H1 (cell line): ENCODE measurements at regions not wholly inside any gene's neighbourhood (a gene's known extent, or its start where the extent isn't known, plus 50 kb on each side); places are given as distances from the start of the nearest gene placed in this dataset.

Source experiments
- CTCF ChIA-PET: fragments of 300-600 bp; sonication (Branson Sonifier 250); formaldehyde crosslinking; loops from one replicate; lab custom pipeline; 2021; ENCODE audit not compliant: partially characterized antibody; lab: Charles Lee
- POLR2A ChIA-PET: fragments of 300-600 bp; sonication (Branson Sonifier 250); formaldehyde crosslinking; loops from one replicate; lab custom pipeline; 2021; ENCODE audit warnings: inconsistent platforms; ENCODE audit not compliant: partially characterized antibody; lab: Charles Lee
- DNase-seq, 2 experiments: peaks; one replicate each; pipeline versions ENCODE4 v3.0.0 to v3.0.0-alpha.2; 2010 to 2022; ENCODE audit warnings: low spot score in 2 of 2, low read depth in 1 of 2, mixed read lengths in 1 of 2
- FAIRE-seq: peaks from 2 replicates; lab custom pipeline; 2011; peaks lifted over from hg19 to GRCh38; lab: Jason Lieb, UNC
- H2AFZ ChIP-seq: 2 replicates; pipeline ENCODE4 v1.8.1; 2012; ENCODE audit warnings: low read length, inconsistent platforms
- H2AK5ac ChIP-seq: 2 replicates; pipeline ENCODE4 v1.6.1; 2013; ENCODE audit warnings: low read depth, low read length
- H2BK120ac ChIP-seq: replicated peaks from 2 replicates; pipeline ENCODE3; 2013; ENCODE audit warnings: low read depth, low read length, inconsistent platforms
- H2BK12ac ChIP-seq: 2 replicates; pipeline ENCODE4 v1.6.1; 2013; ENCODE audit warnings: low read depth, low read length
- H2BK15ac ChIP-seq: 2 replicates; pipeline ENCODE4 v1.6.1; 2013; ENCODE audit warnings: low read length
- H2BK20ac ChIP-seq: 2 replicates; pipeline ENCODE4 v1.6.1; 2013; ENCODE audit warnings: low read length
- H2BK5ac ChIP-seq: 2 replicates; pipeline ENCODE4 v1.6.1; 2013; ENCODE audit warnings: low read depth, low read length
- H3K14ac ChIP-seq: 2 replicates; pipeline ENCODE4 v1.6.1; 2013; ENCODE audit warnings: inconsistent platforms; ENCODE audit not compliant: insufficient read length
- H3K18ac ChIP-seq: 2 replicates; pipeline ENCODE4 v1.6.1; 2013; ENCODE audit warnings: low read length; ENCODE audit errors: extremely low read depth
- H3K23ac ChIP-seq: 2 replicates; pipeline ENCODE4 v1.6.1; 2013; ENCODE audit warnings: inconsistent platforms; ENCODE audit not compliant: insufficient read length
- H3K23me2 ChIP-seq: 2 replicates; pipeline ENCODE4 v1.6.1; 2013; ENCODE audit warnings: low read depth, low read length
- H3K27ac ChIP-seq: 2 replicates; pipeline ENCODE4 v1.6.1; 2011; ENCODE audit warnings: low read depth, low read length, inconsistent platforms
- H3K27me3 ChIP-seq, 4 experiments: replicated peaks in 1 of 4; 1 replicate in 1 of 4; 2 replicates in 3 of 4; pipeline versions ENCODE4 v1.6.1 to v1.8.1; 2011 to 2013; ENCODE audit warnings: low read length in 3 of 4, mild to moderate bottlenecking in 3 of 4, inconsistent platforms in 2 of 4, mixed read lengths in 2 of 4, moderate library complexity in 1 of 4; ENCODE audit not compliant: control insufficient read depth in 3 of 4, insufficient read depth in 3 of 4; ENCODE audit errors: extremely low read depth in 1 of 4
- H3K36me3 ChIP-seq, 4 experiments: 2 replicates each; pipeline versions ENCODE4 v1.6.1 to v1.8.1; 2011 to 2013; ENCODE audit warnings: mild to moderate bottlenecking in 4 of 4, low read length in 3 of 4, moderate library complexity in 2 of 4, control low read depth in 1 of 4, inconsistent platforms in 1 of 4; ENCODE audit not compliant: insufficient read depth in 4 of 4, control insufficient read depth in 2 of 4
- H3K4ac ChIP-seq: replicated peaks from 2 replicates; pipeline ENCODE3; 2013; ENCODE audit warnings: low read length, low read depth, mixed read lengths, inconsistent platforms; ENCODE audit not compliant: insufficient read length
- H3K4me1 ChIP-seq, 4 experiments: replicated peaks in 1 of 4; 1 replicate in 1 of 4; 2 replicates in 3 of 4; pipeline versions ENCODE4 v1.6.1 to v1.8.1; 2011 to 2013; ENCODE audit warnings: low read length in 3 of 4, inconsistent platforms in 2 of 4, mixed read lengths in 1 of 4; ENCODE audit not compliant: insufficient read depth in 4 of 4, control insufficient read depth in 3 of 4
- H3K4me2 ChIP-seq, 2 experiments: 2 replicates each; pipeline versions ENCODE4 v1.6.1 to v1.8.1; 2011 to 2013; ENCODE audit warnings: low read depth in 2 of 2, low read length in 2 of 2, control low read depth in 1 of 2, inconsistent platforms in 1 of 2, mild to moderate bottlenecking in 1 of 2; ENCODE audit not compliant: insufficient read depth in 1 of 2
- H3K4me3 ChIP-seq, 4 experiments: fragments of 200-600, 300-600 bp in 1 of 4; sonication (generic), shearing (Covaris generic), sonication (Bioruptor Twin) in 1 of 4; 2 replicates each; pipeline versions ENCODE4 v1.5.1 to v1.8.1; 2011 to 2016; ENCODE audit warnings: low read length in 4 of 4, low read depth in 3 of 4, control low read depth in 2 of 4, inconsistent platforms in 2 of 4, mild to moderate bottlenecking in 2 of 4, mixed read lengths in 1 of 4, moderate library complexity in 1 of 4; ENCODE audit not compliant: insufficient read depth in 2 of 4; ENCODE audit errors: extremely low read depth in 1 of 4
- H3K56ac ChIP-seq: replicated peaks from 2 replicates; pipeline ENCODE3; 2013; ENCODE audit warnings: low read depth, mild to moderate bottlenecking, mixed read lengths, low read length, inconsistent platforms; ENCODE audit not compliant: insufficient read length
- H3K79me1 ChIP-seq: 2 replicates; pipeline ENCODE4 v1.6.1; 2013; ENCODE audit warnings: low read depth, low read length, control low read depth
- H3K79me2 ChIP-seq, 2 experiments: 2 replicates each; pipeline versions ENCODE4 v1.6.1 to v1.8.1; 2012 to 2013; ENCODE audit warnings: low read length in 2 of 2, mild to moderate bottlenecking in 2 of 2, inconsistent platforms in 1 of 2; ENCODE audit not compliant: insufficient read depth in 2 of 2, control insufficient read depth in 1 of 2
- H3K9ac ChIP-seq, 4 experiments: replicated peaks in 1 of 4; 1 replicate in 1 of 4; 2 replicates in 3 of 4; pipeline versions ENCODE4 v1.6.1 to v1.8.1; 2011 to 2013; ENCODE audit warnings: low read depth in 3 of 4, low read length in 3 of 4, control low read depth in 2 of 4, mild to moderate bottlenecking in 2 of 4, moderate library complexity in 2 of 4, inconsistent platforms in 1 of 4; ENCODE audit errors: extremely low read depth in 1 of 4
- H3K9me3 ChIP-seq, 2 experiments: 2 replicates each; pipeline versions ENCODE4 v1.6.1 to v1.8.1; 2012 to 2013; ENCODE audit warnings: mild to moderate bottlenecking in 2 of 2, moderate library complexity in 2 of 2, control low read depth in 1 of 2, inconsistent platforms in 1 of 2, low read depth in 1 of 2, low read length in 1 of 2, mixed read lengths in 1 of 2; ENCODE audit not compliant: insufficient read depth in 2 of 2
- H4K20me1 ChIP-seq, 2 experiments: replicated peaks in 1 of 2; 2 replicates each; pipeline versions ENCODE3 to v1.8.1; 2011 to 2013; ENCODE audit warnings: inconsistent platforms in 2 of 2, low read length in 2 of 2, mild to moderate bottlenecking in 1 of 2; ENCODE audit not compliant: insufficient read depth in 2 of 2, control insufficient read depth in 1 of 2
- H4K5ac ChIP-seq: 2 replicates; pipeline ENCODE4 v1.6.1; 2013; ENCODE audit warnings: low read length, low read depth, mixed read lengths, inconsistent platforms; ENCODE audit not compliant: insufficient read length
- H4K8ac ChIP-seq: 2 replicates; pipeline ENCODE4 v1.8.0; 2013; ENCODE audit warnings: mild to moderate bottlenecking, moderate library complexity, low read length, inconsistent platforms; ENCODE audit not compliant: insufficient read depth; ENCODE audit errors: extremely low read depth
- H4K91ac ChIP-seq: replicated peaks from 2 replicates; pipeline ENCODE3; 2013; ENCODE audit warnings: low read length, mixed read lengths, inconsistent platforms; ENCODE audit not compliant: insufficient read length
- CBX5 ChIP-seq: fragments of 300-800, 300-1000 bp; sonication (generic); IDR thresholded peaks from 2 replicates; pipeline ENCODE4 v1.7.1; 2016; ENCODE audit warnings: antibody characterized with exemption, low read length, low read depth
- CEBPB ChIP-seq: IDR thresholded peaks from 2 replicates; pipeline ENCODE4 v1.6.1; 2012; ENCODE audit warnings: low read depth, low read length
- CHD1 ChIP-seq: IDR thresholded peaks from 2 replicates; pipeline ENCODE4 v1.6.1; 2012; ENCODE audit warnings: low read depth, low read length, improper control_type of control experiment
- EGR1 ChIP-seq: IDR thresholded peaks from 2 replicates; pipeline ENCODE4 v1.6.1; 2011; ENCODE audit warnings: low read depth, low read length, borderline replicate concordance
- FOSL1 ChIP-seq: IDR thresholded peaks from 2 replicates; pipeline ENCODE4 v1.6.1; 2011; ENCODE audit warnings: mild to moderate bottlenecking, low read depth, low read length, moderate library complexity; ENCODE audit not compliant: insufficient read depth
- HDAC2 ChIP-seq, 2 experiments: fragments of 300-600 bp in 1 of 2; sonication (generic) in 1 of 2; IDR thresholded peaks; 2 replicates each; pipeline ENCODE4 v1.6.1; 2011 to 2012; ENCODE audit warnings: low read depth in 2 of 2, low read length in 2 of 2, mild to moderate bottlenecking in 2 of 2, moderate library complexity in 2 of 2, borderline replicate concordance in 1 of 2, inconsistent platforms in 1 of 2
- MAX ChIP-seq: IDR thresholded peaks from 2 replicates; pipeline ENCODE4 v1.6.1; 2012; ENCODE audit warnings: inconsistent platforms
- NRF1 ChIP-seq: IDR thresholded peaks from 2 replicates; pipeline ENCODE4 v1.6.1; 2011; ENCODE audit warnings: mild to moderate bottlenecking, low read depth, low read length, improper control_type of control experiment
- POLR2AphosphoS5 ChIP-seq: IDR thresholded peaks from 2 replicates; pipeline ENCODE4 v1.6.1; 2011; ENCODE audit warnings: low read depth, low read length
- RFX5 ChIP-seq: IDR thresholded peaks from 2 replicates; pipeline ENCODE4 v1.6.1; 2011; ENCODE audit warnings: low read depth, low read length, improper control_type of control experiment, borderline replicate concordance
- SIRT6 ChIP-seq: IDR thresholded peaks from one replicate; pipeline ENCODE4 v1.7.1; 2012; ENCODE audit warnings: low read length, inconsistent platforms
- SP4 ChIP-seq: IDR thresholded peaks from 2 replicates; pipeline ENCODE4 v1.6.1; 2012; ENCODE audit warnings: low read length, inconsistent platforms
- SUZ12 ChIP-seq: fragments of 200-600 bp; sonication (generic); IDR thresholded peaks from 2 replicates; pipeline ENCODE4 v1.6.1; 2012; ENCODE audit warnings: mild to moderate bottlenecking, inconsistent platforms, low read length, moderate library complexity, mixed read lengths
- TAF7 ChIP-seq: optimal IDR thresholded peaks from 2 replicates; pipeline ENCODE3; 2011; ENCODE audit warnings: low read depth, mild to moderate bottlenecking, inconsistent platforms, low read length, moderate library complexity, borderline replicate concordance
- YY1 ChIP-seq: IDR thresholded peaks from 2 replicates; pipeline ENCODE4 v1.6.1; 2011; ENCODE audit warnings: low read depth, mild to moderate bottlenecking, low read length
- WGBS, 2 experiments: shearing (Covaris generic) in 1 of 2; methylation state at CpG; one replicate each; pipeline versions ENCODE4 v1.1.6 to v1.1.7; 2013 to 2015; ENCODE audit warnings: low lambda C conversion rate in 2 of 2, mixed read lengths in 2 of 2, inconsistent platforms in 1 of 2, low coverage in 1 of 2, missing lambda C conversion rate in 1 of 2; ENCODE audit not compliant: insufficient replicate concordance in 2 of 2, insufficient coverage in 1 of 2, insufficient read length in 1 of 2; ENCODE audit errors: extremely low coverage in 1 of 2, missing lambda C conversion rate in 1 of 2; 5-methylcytosine and 5-hydroxymethylcytosine counted together

GRCh38 chr5:20370061-20370460, 382.1 kb upstream of the CDH18 start (continued):
- TF ChIP-seq NRF1: no peak

GRCh38 chr5:20369518-20369885, 381.5 kb upstream of the CDH18 start:
- Histone ChIP-seq H2BK120ac (no peak overlapping the region), H2BK20ac (no peak overlapping the region), H3K36me3 (no peaks in the 10 kb centered on the region), H3K9me3 (no peaks in the 10 kb centered on the region), H2BK5ac (no peak overlapping the region), H4K91ac (no peak overlapping the region), H3K23ac (no peak overlapping the region), H3K79me2 (no peaks in the 10 kb centered on the region), H3K79me1 (no peaks in the 10 kb centered on the region), H3K4me3 (no peak overlapping the region), H3K4ac (no peak overlapping the region), H3K4me1 (no peaks in the 10 kb centered on the region), H3K18ac (no peak overlapping the region), H4K8ac (no peak overlapping the region), H3K14ac (no peak overlapping the region), H3K9ac (no peak overlapping the region), H3K56ac (no peak overlapping the region), H2AFZ (no peak overlapping the region), H2BK15ac (no peak overlapping the region), H3K27me3 (no peaks in the 10 kb centered on the region), H3K23me2 (no peaks in the 10 kb centered on the region), H2BK12ac (no peak overlapping the region), H2AK5ac (no peak overlapping the region), H4K20me1 (no peaks in the 10 kb centered on the region), H3K4me2 (no peak overlapping the region), H3K27ac (no peak overlapping the region), H4K5ac (no peak overlapping the region)
- ChIA-PET POLR2A (no interaction called here), CTCF (no interaction called here)
- 96% methylated on average over 3 of the region's 3 CpGs; no CpG with 5 or more reads in 1 of the 2 experiments for WGBS, 2 experiments
- FAIRE-seq (no peak), DNase-seq (no peak)
- no peak for TF ChIP-seq HDAC2 (IDR thresholded peaks at IDR 0.05; ENCODE audit: borderline replicate concordance in 1 of 2, low read depth in 2 of 2, low read length in 2 of 2)
- TF ChIP-seq CHD1: no peak
- no peak for TF ChIP-seq FOSL1
- no peak for TF ChIP-seq CEBPB
- no peak for TF ChIP-seq RFX5
- TF ChIP-seq POLR2AphosphoS5: no peak
- no peak for TF ChIP-seq SUZ12
- TF ChIP-seq SP4: no peak
- no peak for TF ChIP-seq CBX5
- no peak for TF ChIP-seq MAX
- no peak for TF ChIP-seq SIRT6
- no peak for TF ChIP-seq TAF7
- no peak for TF ChIP-seq YY1
- no peak for TF ChIP-seq EGR1
